HG02885 (cell line): ENCODE measurements at regions not wholly inside any gene's neighbourhood (a gene's known extent, or its start where the extent isn't known, plus 50 kb on each side); places are given as distances from the start of the nearest gene placed in this dataset.

Source experiments
- ATAC-seq: cut with Tn5 transposase; IDR thresholded peaks from one replicate; pipeline ENCODE4 v1.9.1; 2021; ENCODE audit warnings: mild to moderate bottlenecking; ENCODE audit not compliant: unreplicated experiment, poor library complexity

GRCh38 chr4:82043081-82043808 is 330.5 kb downstream of the HNRNPD start:
- ATAC-seq: no peak

GRCh38 chr4:82042042-82042441 is 331.7 kb downstream of the HNRNPD start:
- ATAC-seq: no peak

- no peak for ATAC-seq
Observed at GRCh38 chr4:82038936-82039335, 334.9 kb downstream of the HNRNPD start.

GRCh38 chr4:82036181-82036580 is 337.6 kb downstream of the HNRNPD start:
- ATAC-seq: no peak

- ATAC-seq: no peak
Observed at GRCh38 chr4:82034878-82035277, 338.9 kb downstream of the HNRNPD start.

GRCh38 chr4:82033862-82034261 is 339.9 kb downstream of the HNRNPD start:
- no peak for ATAC-seq

GRCh38 chr4:82031376-82031927 is 342.3 kb downstream of the HNRNPD start:
- ATAC-seq: no peak

- no peak for ATAC-seq
Observed at GRCh38 chr4:82017680-82018079, 356.1 kb downstream of the HNRNPD start.

- no peak for ATAC-seq
Observed at GRCh38 chr4:82005158-82005557, 368.6 kb downstream of the HNRNPD start.

GRCh38 chr4:81997313-81997712 is 376.5 kb downstream of the HNRNPD start:
- ATAC-seq: no peak

- no peak for ATAC-seq
Observed at GRCh38 chr4:81990898-81991297, 382.9 kb downstream of the HNRNPD start.

GRCh38 chr4:81990211-81990610 is 383.6 kb downstream of the HNRNPD start:
- ATAC-seq: no peak

- ATAC-seq: no peak
Observed at GRCh38 chr4:81989202-81989601, 384.6 kb downstream of the HNRNPD start.

GRCh38 chr4:81988178-81988577 is 385.6 kb downstream of the HNRNPD start:
- ATAC-seq: no peak

- ATAC-seq: no peak
Observed at GRCh38 chr4:81984746-81985145, 389.0 kb downstream of the HNRNPD start.

- ATAC-seq: no peak
Observed at GRCh38 chr4:81982846-81983540, 390.8 kb downstream of the HNRNPD start.

- ATAC-seq: no peak
Observed at GRCh38 chr4:81981218-81981617, 392.6 kb downstream of the HNRNPD start.

GRCh38 chr4:81974523-81974922 is 399.3 kb downstream of the HNRNPD start:
- no peak for ATAC-seq

GRCh38 chr4:81971637-81972381 is 402.0 kb downstream of the HNRNPD start:
- ATAC-seq: no peak

GRCh38 chr4:81971061-81971460 is 402.7 kb downstream of the HNRNPD start:
- no peak for ATAC-seq

GRCh38 chr4:81970454-81970853 is 403.3 kb downstream of the HNRNPD start:
- ATAC-seq: no peak
